Inferior parietal cortex (tissue), 1 donor: ENCODE measurements at regions not wholly inside any gene's neighbourhood (a gene's known extent, or its start where the extent isn't known, plus 50 kb on each side); places are given as distances from the start of the nearest gene placed in this dataset.
"Not testable (repeated sequence)": the region's sequence is repeated elsewhere in the genome, so short reads cannot be mapped to it uniquely, and the experiment has no call there.

Experiments used
- DNase-seq: peaks from one replicate; pipeline ENCODE4 v3.0.0-alpha.2; 2016; ENCODE audit errors: extremely low spot score

DNA sequence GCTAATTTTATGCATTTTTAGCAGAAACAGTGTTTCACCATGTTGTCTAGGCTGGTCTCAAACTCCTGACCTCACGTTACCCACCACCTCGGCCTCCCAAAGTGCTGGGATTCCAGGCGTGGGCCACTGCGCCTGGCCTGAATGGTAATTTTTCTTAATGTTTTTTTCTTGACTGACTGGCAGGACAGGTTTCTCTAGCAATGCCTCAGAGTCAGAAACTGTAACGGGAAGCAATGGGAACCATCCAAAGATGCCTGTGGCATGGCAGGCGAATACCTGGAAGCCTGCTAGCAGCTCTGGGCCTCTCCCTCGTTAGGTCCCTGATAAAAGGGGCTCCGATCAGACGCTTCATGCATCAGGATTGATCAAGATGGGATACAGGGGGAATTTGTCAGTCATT is 639.2 kb downstream of the NR2F1-AS1 start:
- no peak for DNase-seq

- no peak for DNase-seq
These were observed 641.6 kb downstream of the NR2F1-AS1 start for GRCh38 chr5:92939428-92939827.

DNA sequence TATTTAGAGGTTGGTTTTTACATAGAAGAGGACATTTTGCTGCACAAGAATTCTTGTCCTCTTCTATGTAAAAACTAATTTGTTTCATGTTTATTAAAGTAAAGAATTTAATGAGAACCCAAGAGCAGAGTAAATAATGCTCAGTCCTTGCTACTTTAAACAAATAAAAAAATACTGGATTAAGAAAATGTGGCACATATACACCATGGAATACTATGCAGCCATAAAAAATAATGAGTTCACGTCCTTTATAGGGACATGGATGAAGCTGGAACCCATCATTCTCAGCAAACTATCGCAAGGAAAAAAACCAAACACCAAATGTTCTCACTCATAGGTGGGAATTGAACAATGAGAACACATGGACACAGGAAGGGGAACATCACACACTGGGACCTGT is 643.6 kb downstream of the NR2F1-AS1 start:
- not testable (repeated sequence) for DNase-seq

DNA sequence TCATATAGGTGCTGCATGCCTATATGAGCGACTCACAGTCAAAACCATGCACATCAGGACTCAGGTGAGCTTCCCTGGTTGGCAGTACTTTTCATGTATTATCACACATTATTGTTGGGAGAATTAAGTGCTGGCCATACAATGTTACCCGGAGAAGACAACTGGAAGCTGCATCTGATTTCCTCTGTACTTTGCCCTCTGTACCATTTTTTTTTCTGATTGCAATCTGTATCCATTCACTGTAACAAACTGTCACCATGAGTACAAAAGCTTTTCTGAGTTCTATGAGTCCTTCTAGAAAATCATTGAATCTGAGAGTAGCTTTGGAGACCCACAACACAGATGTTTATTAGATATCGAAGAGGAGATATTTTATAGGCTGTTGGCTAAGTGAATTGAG is 651.0 kb downstream of the NR2F1-AS1 start:
- no peak for DNase-seq

GRCh38 chr5:92927291-92927778 is 653.7 kb downstream of the NR2F1-AS1 start:
- DNase-seq, result peak; percentile 18

DNA sequence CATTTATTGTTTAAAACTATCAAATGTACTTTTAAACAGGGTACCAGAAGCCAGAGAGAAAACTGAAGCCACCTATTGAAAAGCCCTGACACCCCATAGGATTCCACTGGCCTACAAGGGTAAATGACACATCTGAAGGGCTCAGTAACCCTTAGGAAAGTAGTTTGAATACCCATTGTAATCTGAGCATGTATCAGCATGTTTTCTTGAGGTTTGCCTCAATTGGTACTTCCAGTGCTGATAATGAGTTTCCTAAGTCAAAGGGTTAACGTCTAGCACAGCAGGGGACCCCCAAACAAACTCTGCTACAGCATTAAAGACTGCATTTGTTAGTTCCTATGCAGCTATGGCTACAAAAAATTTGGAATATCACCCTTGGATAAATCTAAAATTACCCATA is 657.1 kb downstream of the NR2F1-AS1 start:
- no peak for DNase-seq

- no peak for DNase-seq
These were observed 658.6 kb downstream of the NR2F1-AS1 start for GRCh38 chr5:92922231-92922967.

- DNase-seq, result no peak
These were observed 664.0 kb downstream of the NR2F1-AS1 start for GRCh38 chr5:92917044-92917443.

DNA sequence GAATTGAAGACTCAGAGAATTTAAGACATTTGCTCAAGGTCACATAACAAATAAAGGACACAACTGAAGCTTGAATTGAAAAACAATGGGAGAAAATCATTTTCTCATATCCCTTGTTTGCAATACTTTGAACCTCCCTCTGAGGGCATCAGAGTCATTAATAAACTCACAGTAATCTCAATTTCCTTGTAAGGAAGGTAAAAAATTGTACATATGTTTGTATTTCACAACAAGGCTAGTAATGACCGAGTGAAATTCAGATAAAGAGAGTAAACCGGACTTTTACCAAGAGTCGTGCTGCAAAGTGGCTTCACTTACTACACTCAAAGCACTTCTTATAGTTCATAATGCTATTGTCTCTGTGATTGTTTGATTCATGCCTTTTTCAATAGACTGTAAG is 665.0 kb downstream of the NR2F1-AS1 start:
- DNase-seq, result peak; percentile 24

DNA sequence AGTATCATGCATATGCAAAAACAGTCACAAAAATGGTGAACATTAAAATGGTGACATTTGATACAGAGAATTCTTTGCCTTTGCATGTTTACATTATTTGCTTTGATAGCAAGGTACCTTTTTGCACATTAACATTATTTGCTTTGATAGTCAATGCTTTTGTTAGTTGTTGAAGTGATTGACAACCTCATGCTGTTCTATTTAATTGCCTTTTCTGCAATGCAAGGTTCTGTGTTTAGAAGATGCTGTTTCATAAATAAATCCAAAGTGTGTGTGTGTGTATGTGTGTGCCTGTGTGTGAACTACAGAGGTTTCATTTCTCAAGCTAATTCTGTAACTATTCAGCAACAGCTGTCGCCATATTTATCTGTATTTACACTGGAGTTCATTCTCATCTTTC is 668.7 kb downstream of the NR2F1-AS1 start:
- no peak for DNase-seq

- DNase-seq, result no peak
These were observed 669.2 kb downstream of the NR2F1-AS1 start for GRCh38 chr5:92911851-92912250.

DNA sequence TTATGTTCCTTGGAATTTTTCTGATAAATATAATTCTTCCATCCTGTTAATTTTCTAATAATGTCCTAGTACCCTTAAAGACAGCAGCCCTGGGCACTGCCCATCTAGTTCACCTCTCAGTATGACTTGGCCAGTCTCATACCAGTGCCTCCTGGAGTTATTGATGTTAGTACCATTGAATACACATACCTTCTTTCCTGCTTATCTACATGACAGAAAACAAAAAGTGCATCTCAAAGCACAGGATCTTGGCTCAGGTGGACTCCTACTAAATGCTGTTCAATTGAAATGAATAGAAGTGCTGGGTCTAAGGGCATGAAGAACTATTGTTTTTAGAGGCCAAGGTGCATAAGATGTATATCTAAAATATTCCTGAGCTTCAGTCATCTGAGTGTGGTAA is 669.7 kb downstream of the NR2F1-AS1 start:
- no peak for DNase-seq

DNA sequence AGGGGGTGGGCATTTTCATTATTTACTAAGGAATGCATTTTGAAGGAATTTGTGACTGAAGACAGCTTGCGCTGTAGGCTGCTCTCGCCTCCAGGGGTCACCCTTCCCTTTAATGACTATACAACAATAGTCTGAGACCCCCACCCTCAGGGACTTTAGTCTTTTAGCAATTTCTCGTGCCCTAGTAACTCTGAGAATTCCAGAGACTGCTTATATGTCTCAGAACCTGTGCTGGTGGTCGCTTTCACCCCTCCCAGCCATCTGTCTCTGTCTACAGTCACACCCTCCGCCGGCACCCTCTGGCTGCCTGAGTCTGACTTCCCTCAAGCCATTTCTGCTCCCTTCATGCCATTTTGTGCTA is 671.4 kb downstream of the NR2F1-AS1 start:
- no peak for DNase-seq

DNA sequence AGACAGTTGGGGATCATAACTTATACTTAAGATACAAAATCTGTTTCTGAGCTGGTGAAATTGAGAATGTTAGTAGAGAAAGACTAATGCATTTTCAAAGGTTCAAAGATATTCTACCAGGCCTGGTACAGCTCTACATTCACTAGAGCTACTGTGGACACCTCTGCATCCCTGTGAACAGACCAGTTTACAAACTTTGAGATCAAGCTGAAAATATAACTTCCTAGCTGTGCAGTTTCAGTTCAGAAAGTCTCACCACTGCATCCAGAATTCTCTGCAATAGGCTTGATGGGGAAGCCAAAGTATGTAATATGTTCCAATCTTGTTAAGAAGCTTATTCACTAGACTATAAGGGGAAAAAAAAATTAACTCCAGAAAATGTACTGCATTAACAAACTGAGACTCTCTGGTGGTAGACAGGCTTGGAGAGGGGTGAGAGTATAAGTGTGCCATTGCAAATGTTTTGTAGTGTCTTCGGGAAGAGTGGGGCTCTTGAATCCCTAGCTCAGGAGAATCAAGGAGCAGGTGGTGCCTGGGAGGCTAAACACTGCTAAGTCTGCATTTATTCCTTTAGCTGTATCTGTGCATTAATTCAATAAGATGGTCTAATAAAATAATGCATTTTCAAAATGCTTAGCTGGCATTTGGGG is 671.9 kb downstream of the NR2F1-AS1 start:
- DNase-seq, result no peak

GRCh38 chr5:92907938-92908606 is 672.9 kb downstream of the NR2F1-AS1 start:
- no peak for DNase-seq

- DNase-seq, result no peak
These were observed 674.1 kb downstream of the NR2F1-AS1 start for GRCh38 chr5:92906798-92907376.

DNA sequence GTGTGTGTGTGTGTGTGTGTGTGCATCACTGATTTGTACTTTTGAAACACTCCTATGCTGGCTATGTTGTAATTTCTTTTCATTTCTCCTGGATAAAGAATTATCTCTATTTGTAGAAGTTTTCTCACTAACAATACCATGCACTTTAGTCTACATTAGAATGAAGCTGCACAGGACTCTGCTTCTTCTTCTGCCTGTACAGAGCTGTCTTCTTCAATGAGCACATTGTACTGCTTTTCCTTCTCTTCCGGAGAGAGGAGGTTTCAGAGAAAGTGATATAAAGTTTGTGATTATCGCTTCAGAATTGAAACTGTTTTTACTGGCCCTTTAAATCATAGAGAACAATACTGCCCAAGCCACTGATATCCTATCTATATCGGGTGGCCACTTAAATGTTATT is 677.0 kb downstream of the NR2F1-AS1 start:
- no peak for DNase-seq

- no peak for DNase-seq
These were observed 681.4 kb downstream of the NR2F1-AS1 start for GRCh38 chr5:92899611-92900010.

GRCh38 chr5:92896722-92897121 is 684.3 kb downstream of the NR2F1-AS1 start:
- DNase-seq, result no peak

DNA sequence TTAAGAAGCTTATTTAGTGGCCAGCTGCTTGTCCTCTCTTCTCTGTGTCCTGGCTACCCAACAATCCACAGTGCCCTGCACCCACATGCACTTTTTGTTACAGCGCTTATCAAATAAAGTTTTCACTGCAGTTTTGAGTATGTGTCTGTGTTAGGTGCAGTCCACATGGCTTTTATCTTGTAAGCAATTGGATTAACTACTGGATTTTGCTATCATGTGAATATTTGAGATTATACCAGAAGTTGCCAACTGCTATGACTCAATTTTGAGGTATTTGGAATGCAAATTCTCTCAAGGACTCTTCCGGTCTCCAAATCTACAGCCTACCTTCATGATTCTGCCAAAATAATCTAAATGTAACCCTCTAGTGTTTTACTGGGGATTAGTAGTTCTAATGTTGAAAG is 690.2 kb downstream of the NR2F1-AS1 start:
- DNase-seq, result no peak

- no peak for DNase-seq
These were observed 691.9 kb downstream of the NR2F1-AS1 start for GRCh38 chr5:92889140-92889539.

DNA sequence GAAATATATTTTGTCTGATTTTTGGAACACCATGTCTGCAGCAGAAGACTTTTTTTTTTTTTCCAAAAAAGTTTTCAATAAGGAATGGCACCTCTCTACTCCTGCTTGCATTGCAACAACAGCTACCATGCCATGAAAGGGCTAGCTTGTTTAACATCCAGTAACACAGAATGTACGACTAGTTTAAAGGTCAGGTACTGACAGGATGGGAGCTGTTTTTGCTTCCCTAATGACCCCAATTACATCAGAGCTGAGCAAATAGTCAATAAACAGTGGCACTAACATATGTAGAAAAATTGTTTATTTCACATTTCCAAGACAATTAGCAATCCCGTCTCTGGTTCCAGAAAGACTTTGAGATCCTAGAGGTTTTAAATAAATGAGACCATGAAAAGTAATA is 693.8 kb downstream of the NR2F1-AS1 start:
- no peak for DNase-seq

DNA sequence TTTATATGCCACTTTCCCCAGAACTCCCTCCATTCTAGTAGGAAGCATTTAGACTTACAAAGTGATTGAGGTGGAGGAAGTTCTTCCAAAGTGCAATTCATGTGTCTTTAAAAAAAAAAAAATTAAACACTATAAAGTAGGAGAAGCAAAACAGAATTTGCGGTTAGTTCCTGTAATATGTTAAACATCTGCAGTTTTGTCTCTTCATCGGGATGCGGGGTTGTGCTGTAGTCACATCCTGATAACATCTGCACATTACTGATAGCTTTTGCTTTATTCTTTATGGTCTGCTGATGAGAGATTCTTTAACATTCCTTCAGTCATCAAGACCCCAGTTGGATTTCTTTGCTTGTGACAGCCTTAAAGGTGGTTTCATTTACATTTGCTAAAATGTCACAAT is 694.3 kb downstream of the NR2F1-AS1 start:
- no peak for DNase-seq
